DOHH2 (cell line): ENCODE measurements at regions not wholly inside any gene's neighbourhood (a gene's known extent, or its start where the extent isn't known, plus 50 kb on each side); places are given as distances from the start of the nearest gene placed in this dataset.

Experiments
- H3F3A ChIP-seq: fragments of 200-600 bp; sonication (generic), shearing (Covaris generic); 2 replicates; pipeline ENCODE4 v1.6.0; 2016; ENCODE audit warnings: antibody characterized with exemption, mild to moderate bottlenecking; ENCODE audit not compliant: control insufficient read depth, insufficient read depth
- H3K27ac ChIP-seq: fragments of 200-600 bp; sonication (generic); 2 replicates; pipeline ENCODE4 v1.5.1; 2014; ENCODE audit warnings: low read depth, mild to moderate bottlenecking, low read length, moderate library complexity
- H3K27me3 ChIP-seq: fragments of 200-600 bp; sonication (generic); 2 replicates; pipeline ENCODE4 v1.6.1; 2014; ENCODE audit warnings: mild to moderate bottlenecking, low read length, mixed read lengths; ENCODE audit not compliant: control insufficient read depth
- H3K36me3 ChIP-seq: fragments of 200-600 bp; sonication (generic); 2 replicates; pipeline ENCODE4 v1.6.1; 2014; ENCODE audit warnings: mild to moderate bottlenecking, low read length, moderate library complexity, mixed read lengths; ENCODE audit not compliant: control insufficient read depth
- H3K4me1 ChIP-seq: fragments of 200-600 bp; sonication (generic); 2 replicates; pipeline ENCODE4 v1.6.1; 2014; ENCODE audit warnings: mild to moderate bottlenecking, low read length, mixed read lengths; ENCODE audit not compliant: control insufficient read depth
- H3K4me2 ChIP-seq: fragments of 200-600 bp; sonication (generic); 2 replicates; pipeline ENCODE4 v1.6.0; 2014; ENCODE audit warnings: mild to moderate bottlenecking, low read length, moderate library complexity
- H3K4me3 ChIP-seq: fragments of 200-600 bp; sonication (generic); 2 replicates; pipeline ENCODE4 v1.5.1; 2014; ENCODE audit warnings: mild to moderate bottlenecking, low read length, mixed read lengths
- H3K79me2 ChIP-seq: fragments of 200-600 bp; sonication (generic); 2 replicates; pipeline ENCODE4 v1.6.1; 2014; ENCODE audit warnings: mild to moderate bottlenecking, low read length, mixed read lengths; ENCODE audit not compliant: control insufficient read depth
- H3K9me2 ChIP-seq: fragments of 200-600 bp; sonication (generic); replicated peaks from 2 replicates; pipeline ENCODE4 v1.6.1; 2014; ENCODE audit warnings: mild to moderate bottlenecking, low read length, mixed read lengths; ENCODE audit not compliant: control insufficient read depth
- H3K9me3 ChIP-seq: fragments of 200-600 bp; sonication (generic); 2 replicates; pipeline ENCODE4 v1.6.1; 2014; ENCODE audit warnings: antibody characterized with exemption, low read length, mixed read lengths; ENCODE audit not compliant: control insufficient read depth, insufficient read depth
- H4K20me1 ChIP-seq: fragments of 200-600 bp; sonication (generic); 2 replicates; pipeline ENCODE4 v1.6.0; 2014; ENCODE audit warnings: low read depth, mild to moderate bottlenecking, antibody characterized with exemption, low read length, moderate library complexity; ENCODE audit not compliant: control insufficient read depth, insufficient read depth
- EZH2phosphoT487 ChIP-seq: fragments of 200-600 bp; sonication (generic); IDR thresholded peaks from 2 replicates; pipeline ENCODE4 v1.6.1; 2017; ENCODE audit warnings: borderline replicate concordance, mild to moderate bottlenecking, antibody characterized with exemption, low read length, moderate library complexity, mixed read lengths
- TF ChIP-seq, protein P1 (sequence below): fragments of 200-600 bp; sonication (generic); IDR thresholded peaks from one replicate; pipeline ENCODE4 v1.5.1; 2014; ENCODE audit warnings: antibody characterized with exemption, mild to moderate bottlenecking, low read depth, low read length; ENCODE audit not compliant: poor library complexity, severe bottlenecking

DNA sequence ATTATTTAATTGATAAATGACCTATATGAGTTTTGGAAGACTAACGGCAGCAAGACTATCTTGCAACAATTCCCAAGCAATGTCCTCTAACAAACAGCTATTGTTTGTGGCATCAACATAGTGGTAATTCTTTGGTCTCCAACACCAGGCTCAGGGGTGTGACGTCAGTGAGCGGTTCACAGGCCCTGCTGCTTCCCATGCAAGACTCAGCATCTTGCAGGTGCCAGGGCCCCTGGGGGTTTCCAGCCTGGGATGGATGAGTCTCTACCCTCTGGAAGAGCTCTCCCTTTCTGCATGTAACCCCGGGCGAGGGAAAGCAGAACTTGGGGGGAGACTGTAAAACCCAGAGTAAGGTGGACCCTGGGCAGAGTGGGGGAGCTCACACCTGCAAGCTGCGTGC, 164.7 kb downstream of the ACTR3B start:
- H3K4me1 ChIP-seq, result no peaks in the 10 kb centered on the region
- no peaks in the 10 kb centered on the region for H3K36me3 ChIP-seq
- peaks cover 6% of the 10 kb centered on the region; the same call in 1 of the 2 replicates for H3K9me3 ChIP-seq
- H3K79me2 ChIP-seq, result no peaks in the 10 kb centered on the region
- no peaks in the 10 kb centered on the region for H3K9me2 ChIP-seq
- no peak overlapping the region for H3K4me3 ChIP-seq
- no peak overlapping the region for H3K4me2 ChIP-seq
- H3K27ac ChIP-seq, result no peak overlapping the region
- no peaks in the 10 kb centered on the region for H3K27me3 ChIP-seq
- TF ChIP-seq, protein P1, sequence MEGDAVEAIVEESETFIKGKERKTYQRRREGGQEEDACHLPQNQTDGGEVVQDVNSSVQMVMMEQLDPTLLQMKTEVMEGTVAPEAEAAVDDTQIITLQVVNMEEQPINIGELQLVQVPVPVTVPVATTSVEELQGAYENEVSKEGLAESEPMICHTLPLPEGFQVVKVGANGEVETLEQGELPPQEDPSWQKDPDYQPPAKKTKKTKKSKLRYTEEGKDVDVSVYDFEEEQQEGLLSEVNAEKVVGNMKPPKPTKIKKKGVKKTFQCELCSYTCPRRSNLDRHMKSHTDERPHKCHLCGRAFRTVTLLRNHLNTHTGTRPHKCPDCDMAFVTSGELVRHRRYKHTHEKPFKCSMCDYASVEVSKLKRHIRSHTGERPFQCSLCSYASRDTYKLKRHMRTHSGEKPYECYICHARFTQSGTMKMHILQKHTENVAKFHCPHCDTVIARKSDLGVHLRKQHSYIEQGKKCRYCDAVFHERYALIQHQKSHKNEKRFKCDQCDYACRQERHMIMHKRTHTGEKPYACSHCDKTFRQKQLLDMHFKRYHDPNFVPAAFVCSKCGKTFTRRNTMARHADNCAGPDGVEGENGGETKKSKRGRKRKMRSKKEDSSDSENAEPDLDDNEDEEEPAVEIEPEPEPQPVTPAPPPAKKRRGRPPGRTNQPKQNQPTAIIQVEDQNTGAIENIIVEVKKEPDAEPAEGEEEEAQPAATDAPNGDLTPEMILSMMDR, result no peak
- TF ChIP-seq EZH2phosphoT487, result no peak
- no peaks in the 10 kb centered on the region for H4K20me1 ChIP-seq
- H3F3A ChIP-seq, result no peaks in the 10 kb centered on the region

GRCh38 chr7:152924826-152925411, 165.4 kb downstream of the ACTR3B start:
- Histone ChIP-seq H3K79me2 (no peaks in the 10 kb centered on the region), H3K27ac (no peak overlapping the region), H3F3A (no peaks in the 10 kb centered on the region), H3K36me3 (no peaks in the 10 kb centered on the region), H4K20me1 (no peaks in the 10 kb centered on the region), H3K9me3 (peaks cover 6% of the 10 kb centered on the region; the same call in 1 of the 2 replicates), H3K27me3 (no peaks in the 10 kb centered on the region), H3K4me3 (no peak overlapping the region), H3K4me1 (no peaks in the 10 kb centered on the region), H3K4me2 (no peak overlapping the region), H3K9me2 (no peaks in the 10 kb centered on the region)
- TF ChIP-seq EZH2phosphoT487, result no peak
- TF ChIP-seq, protein P1, result no peak

- Histone ChIP-seq H3K36me3 (no peaks in the 10 kb centered on the region), H3K79me2 (no peaks in the 10 kb centered on the region), H3K27me3 (no peaks in the 10 kb centered on the region), H3F3A (no peaks in the 10 kb centered on the region), H3K4me3 (no peak overlapping the region), H3K4me1 (no peaks in the 10 kb centered on the region), H4K20me1 (no peaks in the 10 kb centered on the region), H3K9me3 (peaks cover 4% of the 10 kb centered on the region; the same call in 1 of the 2 replicates), H3K9me2 (no peaks in the 10 kb centered on the region), H3K4me2 (no peak overlapping the region), H3K27ac (no peak overlapping the region)
- TF ChIP-seq, protein P1, result no peak
- TF ChIP-seq EZH2phosphoT487, result no peak
These were observed 166.0 kb downstream of the ACTR3B start for GRCh38 chr7:152925412-152926147.
